ENCODE measurements at regions not wholly inside any gene's neighbourhood (a gene's known extent, or its start where the extent isn't known, plus 50 kb on each side); places are given as distances from the start of the nearest gene placed in this dataset.
"Not testable (repeated sequence)": the region's sequence is repeated elsewhere in the genome, so short reads cannot be mapped to it uniquely, and the experiment has no call there.

DNA sequence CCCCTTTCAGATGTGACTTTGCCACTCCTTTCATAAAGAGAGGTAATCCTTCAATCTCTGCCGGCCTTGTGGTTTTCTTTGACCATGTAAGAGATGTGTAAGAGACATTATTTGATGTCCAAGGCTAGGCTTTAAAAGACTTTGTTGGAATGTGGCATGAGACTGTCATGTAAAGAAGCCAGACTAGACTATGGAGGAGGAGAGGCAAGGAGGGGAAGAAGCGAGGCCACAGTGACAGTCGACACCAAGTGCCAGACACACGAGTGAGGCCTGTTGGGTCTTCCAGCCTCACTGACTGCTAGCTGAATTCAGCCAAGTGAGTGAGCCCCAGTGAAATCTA, 1013.3 kb downstream of the MAT2B start:
- no peak for DNase-seq (ENCODE audit: low read depth in 4 of 4, low spot score in 3 of 4)

DNA sequence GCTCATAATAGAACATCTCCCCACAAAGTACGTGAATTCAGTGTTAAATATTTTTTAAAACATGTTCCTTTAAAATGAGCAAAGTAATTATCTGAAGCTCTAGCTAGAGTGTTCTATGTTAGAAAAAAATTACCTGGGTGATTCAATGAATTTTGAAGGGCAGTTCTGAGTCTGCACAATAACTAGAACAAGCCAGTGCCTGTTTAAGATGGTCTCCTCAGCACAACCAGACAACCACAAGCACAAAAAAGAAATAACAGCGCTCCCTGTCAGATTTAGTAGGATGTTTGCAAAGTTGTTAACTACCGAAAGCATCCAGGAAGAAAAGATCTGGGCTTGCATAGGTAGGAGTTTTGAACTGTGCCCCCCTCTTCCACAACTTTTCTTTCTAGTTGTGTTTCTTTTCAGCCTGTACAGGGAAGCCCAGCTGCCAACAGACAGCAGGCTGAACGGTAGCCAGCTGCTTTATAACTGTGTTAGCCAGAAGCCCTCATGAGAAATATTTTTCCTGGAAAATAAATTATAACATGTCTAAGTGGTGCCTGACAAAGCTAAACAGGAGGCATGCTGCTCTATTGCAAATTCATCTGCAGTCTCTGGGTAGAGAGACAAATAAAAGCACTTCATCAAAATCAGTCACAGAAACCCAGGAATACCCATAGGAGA, 1026.9 kb downstream of the MAT2B start:
- peak in 1 of 4 donors; percentile 4 for DNase-seq (ENCODE audit: low read depth in 4 of 4, low spot score in 3 of 4)

DNA sequence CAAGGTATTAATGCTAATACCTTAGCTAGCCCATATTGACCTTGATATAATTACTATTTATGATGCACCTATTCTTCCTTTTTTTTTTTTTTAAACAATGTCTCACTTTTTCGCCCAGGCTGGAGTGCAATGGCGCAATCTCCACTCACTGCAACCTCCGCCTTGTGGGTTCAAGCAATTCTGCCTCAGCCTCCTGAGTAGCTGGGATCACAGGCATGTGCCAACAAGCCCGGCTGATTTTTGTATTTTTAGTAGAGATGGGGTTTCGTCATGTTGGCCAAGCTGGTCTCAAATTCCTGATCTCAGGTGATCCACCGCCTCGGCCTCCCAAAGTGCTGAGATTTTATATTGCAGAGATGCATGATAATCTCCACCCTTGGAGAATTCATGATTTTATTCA, 1028.0 kb downstream of the MAT2B start:
- DNase-seq (ENCODE audit: low read depth in 4 of 4, low spot score in 3 of 4) = not testable (repeated sequence)

DNA sequence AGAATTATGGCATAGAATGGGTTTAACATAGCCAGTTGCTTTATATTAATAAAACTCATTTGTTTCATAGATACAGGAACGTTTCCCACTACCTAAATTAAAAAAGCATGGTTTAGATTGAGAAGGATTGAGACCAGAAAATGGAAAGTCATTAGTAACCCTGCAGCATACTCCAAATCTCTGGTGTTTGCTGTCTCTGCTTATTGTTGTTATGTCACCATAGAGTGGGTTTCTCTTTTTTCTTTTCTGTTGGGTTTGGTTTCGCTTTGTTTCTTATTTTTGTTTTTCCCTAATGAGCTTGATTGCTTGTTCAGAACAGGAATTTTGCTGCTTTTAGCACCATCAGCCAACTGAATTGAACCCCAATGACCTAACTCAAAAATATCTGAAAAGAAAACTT, 1034.8 kb downstream of the MAT2B start:
- DNase-seq (ENCODE audit: low read depth in 4 of 4, low spot score in 3 of 4) = no peak

DNA sequence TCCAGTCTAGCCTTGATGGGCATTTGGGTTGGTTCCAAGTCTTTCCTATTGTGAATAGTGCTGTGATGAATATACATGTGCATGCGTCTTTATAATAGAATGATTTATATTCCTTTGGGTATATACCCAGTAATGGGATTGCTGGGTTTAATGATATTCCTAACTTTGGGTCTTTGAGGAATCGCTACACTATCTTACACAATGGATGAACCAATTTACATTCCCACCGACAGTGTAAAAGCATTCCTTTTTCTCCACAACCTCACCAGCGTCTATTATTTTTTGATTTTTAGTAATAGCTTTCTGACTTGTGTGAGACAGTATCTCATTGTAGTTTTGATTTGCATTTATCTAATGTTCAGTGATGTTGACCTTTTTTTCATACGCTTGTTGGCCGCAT, 1040.1 kb downstream of the MAT2B start:
- DNase-seq (ENCODE audit: low read depth in 4 of 4, low spot score in 3 of 4) = no peak

DNA sequence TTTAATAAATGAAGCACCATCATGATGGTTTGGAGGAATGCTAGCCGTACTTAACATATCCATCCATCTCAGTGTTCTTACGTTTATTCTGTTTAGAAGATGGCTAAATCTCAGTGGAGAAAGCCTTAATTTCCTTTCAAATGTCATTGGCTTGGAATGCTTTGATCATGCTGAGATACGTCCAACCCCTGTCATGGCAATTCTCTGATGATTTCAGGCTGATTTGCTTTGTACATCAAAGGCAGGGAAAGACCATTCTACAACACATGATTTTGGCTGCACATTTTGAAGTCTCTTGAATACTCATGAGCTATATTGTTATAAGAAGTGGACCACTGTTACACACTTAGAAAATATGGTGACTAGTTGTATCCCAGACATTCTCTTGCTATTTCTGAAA, 1048.4 kb downstream of the MAT2B start:
- DNase-seq (ENCODE audit: low read depth in 4 of 4, low spot score in 3 of 4) = no peak

DNA sequence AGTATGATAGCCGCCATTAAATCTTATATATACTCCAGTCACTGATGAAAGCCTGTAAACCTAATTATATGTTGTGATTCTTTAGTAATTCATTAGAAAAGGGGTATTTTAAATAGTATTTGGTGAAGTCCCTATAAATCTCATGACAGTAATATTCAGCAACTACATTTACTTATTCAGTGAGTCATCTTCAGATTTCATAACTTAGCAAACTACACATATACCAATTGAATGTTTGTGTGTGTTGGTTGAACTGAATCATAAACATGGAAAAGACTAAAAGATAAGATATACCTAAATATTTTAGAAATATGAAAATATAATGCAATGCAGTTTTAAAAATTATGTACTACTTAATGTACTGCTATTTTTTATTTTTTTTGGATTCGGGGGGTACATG, 1050.4 kb downstream of the MAT2B start:
- DNase-seq (ENCODE audit: low read depth in 4 of 4, low spot score in 3 of 4) = no peak

DNA sequence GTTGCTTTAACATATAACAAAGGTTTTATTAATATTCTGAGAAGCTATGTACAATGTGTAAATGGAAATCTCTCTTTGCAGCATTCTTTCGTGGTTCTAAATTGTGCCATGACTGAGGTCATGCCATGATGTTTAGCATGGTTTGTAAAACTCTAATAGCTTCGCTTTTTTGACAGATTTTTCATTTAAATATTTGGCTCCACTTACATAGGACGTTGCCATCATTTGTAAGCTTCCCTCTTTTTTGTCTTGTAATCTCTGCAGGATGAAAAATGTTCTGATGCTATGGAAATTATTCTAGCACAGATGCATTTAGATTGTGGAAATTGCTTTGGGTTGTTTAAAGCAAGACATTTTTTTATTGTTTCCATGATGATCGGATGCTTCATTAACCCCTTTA, 1054.8 kb downstream of the MAT2B start:
- no peak for DNase-seq (ENCODE audit: low read depth in 4 of 4, low spot score in 3 of 4)

DNA sequence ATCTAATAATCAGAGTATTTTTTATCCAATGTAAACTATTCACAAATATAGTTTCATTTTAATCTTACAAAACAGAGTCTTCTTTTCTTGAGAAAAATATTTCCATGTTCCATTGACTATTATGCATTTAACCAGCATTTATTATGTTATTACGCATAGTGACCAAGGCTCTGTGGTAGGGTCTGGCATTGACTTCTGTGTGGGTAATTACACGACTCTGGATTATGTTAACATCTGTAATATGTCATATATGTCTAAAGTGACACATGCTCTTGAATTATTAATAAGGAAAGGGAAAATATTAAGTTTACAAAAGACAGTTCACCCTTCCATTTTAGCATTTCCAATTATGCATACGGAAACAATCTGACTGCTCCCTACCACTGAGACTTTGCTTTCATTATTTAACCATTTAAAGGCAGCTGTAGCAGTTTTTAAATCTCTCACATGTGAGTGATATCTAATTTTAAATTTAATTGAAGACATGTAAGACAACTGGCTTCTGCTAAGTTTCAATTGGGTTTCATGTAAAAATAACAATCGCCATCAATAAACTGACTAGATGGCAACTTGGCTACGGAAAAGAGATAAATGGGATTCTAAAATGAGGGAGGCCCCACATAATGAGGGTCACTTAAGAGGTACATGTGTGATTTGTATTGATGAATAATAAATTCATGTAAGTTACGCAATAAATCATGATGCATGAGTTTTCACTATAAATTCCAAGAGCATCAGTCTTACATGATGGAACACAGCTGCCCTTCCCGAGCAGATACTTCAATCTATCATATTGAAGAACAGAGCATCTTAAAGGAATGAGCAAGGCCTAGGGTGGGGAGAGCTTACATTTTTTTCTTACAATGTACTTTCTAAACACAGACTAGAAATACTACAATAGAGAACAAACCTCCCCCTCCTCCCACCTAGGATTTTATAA, 1056.8 kb downstream of the MAT2B start:
- DNase-seq (ENCODE audit: low read depth in 4 of 4, low spot score in 3 of 4) = no peak

DNA sequence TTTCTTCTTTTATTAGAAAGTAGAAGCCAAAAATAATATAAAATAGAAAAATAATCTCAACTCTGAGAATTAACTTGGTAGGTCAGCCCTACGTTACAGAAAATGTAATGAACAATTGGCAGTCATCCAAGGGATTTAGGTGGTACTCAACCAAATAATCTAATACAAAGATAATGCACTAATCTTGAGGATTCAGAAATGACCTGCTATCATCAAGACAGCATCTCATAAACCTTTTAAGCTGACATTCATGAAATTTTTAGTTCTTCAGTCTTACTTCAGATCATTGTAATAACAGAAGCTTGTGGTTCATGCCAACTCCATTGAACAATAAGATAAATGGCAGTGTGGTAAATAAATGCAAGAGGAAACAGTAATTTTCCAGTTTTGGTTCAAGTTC, 1058.0 kb downstream of the MAT2B start:
- no peak for DNase-seq (ENCODE audit: low read depth in 4 of 4, low spot score in 3 of 4)

DNA sequence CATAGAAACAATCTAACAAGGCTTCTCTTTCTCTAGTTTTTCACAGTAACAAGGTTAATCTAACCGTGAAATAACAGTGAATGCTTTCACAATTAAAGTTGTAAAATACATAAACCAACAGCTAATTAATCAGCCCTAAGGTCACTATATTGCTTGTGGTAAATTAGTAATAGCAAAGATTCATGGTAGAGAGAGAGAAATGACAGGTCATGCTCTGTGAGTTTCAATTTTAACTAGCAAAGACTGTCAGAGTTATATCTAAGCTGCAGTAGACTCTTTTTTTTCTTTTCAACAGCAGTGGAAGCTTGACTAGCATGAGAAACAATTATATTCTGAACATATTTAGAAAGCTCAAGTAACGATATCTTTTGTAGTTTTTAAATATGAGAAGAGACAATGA, 1068.0 kb downstream of the MAT2B start:
- DNase-seq (ENCODE audit: low read depth in 4 of 4, low spot score in 3 of 4) = peak in 1 of 4 donors; percentile 17

DNA sequence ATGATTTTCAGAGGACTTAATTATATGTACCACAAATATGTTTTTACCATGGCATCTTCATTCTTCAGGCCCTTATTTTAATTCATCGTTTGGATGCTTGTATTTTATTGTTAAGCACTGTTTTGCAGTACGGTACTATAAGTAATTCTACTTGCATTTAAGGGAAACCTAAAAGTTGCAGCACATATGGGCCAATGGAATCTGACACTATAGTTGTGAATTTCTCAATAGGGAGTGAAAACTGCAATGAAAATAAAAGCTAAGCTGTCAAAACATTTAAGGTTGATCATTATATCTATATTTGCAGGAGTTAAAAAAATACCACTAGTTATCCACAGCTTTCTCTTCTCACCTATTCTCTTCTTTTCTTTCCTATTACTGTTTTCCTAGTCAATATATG, 1071.8 kb downstream of the MAT2B start:
- no peak for DNase-seq (ENCODE audit: low read depth in 4 of 4, low spot score in 3 of 4)

DNA sequence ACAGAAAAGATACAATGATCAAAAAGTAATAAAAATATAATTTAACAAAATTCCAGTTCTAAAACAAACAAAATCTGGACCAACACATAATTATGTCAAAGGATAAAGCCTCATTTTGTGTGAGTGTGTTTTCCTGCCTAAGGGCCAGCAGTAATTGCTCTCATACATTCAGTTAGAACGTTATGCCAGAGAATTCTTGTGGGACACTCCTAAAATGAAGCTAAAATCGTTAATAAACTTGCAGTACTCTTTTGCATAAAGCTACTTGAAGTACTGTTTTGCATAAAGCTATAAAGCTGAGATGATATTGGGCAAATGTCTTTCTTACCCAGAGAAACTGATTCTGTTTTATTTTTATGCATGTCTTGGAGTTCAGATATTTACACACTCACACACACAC, 1072.3 kb downstream of the MAT2B start:
- no peak for DNase-seq (ENCODE audit: low read depth in 4 of 4, low spot score in 3 of 4)

DNA sequence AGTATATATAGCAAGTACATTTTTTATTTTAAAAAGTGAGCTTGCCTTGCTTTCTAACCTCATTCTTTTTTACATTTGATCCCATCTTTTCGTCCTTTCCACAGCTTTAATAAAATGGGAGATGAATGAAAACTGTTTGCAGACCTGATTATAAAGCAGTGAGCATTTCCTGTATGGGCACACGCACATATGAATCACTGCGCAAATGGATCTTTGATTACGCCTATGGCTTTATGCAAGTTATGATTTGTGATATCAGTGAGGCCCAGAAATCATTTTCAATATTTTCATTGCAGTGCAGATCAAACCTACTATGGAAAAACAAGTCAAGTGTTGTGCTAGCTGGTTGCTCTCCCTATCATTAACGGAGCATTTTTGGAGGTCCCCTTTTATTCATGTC, 1073.0 kb downstream of the MAT2B start:
- no peak for DNase-seq (ENCODE audit: low read depth in 4 of 4, low spot score in 3 of 4)

DNA sequence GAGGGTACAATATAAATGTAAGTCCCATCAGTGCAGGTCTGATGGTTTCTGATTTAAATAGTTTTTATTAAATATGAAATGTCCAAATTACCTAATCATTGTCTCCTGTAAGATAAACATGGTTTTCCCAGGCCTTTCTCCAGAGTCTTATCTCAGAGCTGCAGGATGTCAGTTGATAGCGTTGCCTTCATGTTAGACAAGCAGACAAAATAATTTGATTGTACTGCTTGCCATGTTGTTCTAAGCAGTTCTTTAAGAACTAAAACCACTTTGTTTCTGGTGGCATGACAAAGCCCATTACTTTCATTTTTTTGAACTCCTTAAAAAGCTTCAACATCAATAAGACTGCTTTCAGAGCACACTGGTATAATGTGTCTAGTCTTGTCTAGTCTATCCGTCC, 1073.5 kb downstream of the MAT2B start:
- DNase-seq (ENCODE audit: low read depth in 4 of 4, low spot score in 3 of 4) = no peak

DNA sequence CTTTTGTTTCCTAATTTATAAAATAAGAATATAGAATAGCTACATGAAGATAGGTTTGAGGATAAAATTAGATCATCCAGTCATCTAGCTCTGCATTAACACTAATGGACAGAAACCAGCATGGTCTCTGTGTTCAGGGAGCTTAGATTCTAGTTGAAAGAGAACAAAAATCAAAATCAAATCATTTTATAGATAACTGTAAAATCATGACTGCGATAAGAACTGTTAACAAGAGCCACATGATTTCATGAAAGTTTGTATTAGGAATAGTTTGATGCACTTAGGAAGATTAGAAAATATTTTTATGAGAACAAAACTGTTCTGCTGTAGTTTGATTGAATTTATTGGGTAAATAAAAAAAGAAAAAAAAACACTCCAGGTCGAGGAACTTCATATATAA, 1074.7 kb downstream of the MAT2B start:
- no peak for DNase-seq (ENCODE audit: low read depth in 4 of 4, low spot score in 3 of 4)

DNA sequence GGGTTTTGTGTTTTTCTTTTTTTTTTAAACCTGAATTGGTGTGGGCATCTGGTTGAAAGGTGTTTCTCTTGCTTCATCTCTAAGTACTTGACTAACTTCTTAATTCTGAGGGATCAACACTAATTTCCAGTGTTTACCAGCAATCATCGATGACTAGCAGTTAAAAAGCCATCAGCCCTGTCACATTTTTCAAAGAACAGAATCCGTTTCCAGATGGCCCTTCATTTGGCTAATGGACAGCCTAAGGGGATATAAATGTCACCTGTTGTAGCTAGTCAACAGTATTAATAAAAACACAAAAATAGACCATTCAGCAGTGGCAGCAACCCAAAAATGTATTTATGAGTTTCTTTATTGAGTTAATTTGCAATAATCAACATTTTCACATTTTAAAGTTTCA, 1076.5 kb downstream of the MAT2B start:
- no peak for DNase-seq (ENCODE audit: low read depth in 4 of 4, low spot score in 3 of 4)

DNA sequence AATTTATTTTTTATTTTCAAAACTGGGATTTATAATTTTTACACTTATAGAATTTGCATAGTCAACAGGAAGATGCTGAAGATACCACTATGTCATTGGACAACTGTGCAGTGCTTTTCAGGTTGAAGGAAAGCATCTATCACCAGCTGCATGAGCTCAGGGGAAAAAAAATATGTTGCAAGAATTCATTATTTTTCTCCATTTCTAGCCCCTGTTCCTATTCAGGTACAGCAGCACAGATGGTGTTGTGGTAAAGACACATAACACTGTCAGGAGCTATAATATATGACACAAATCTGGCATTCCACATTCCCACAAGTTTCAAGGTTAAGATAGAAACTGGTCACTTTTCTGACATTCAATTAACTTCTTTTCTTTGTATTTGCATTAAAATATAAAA, 1088.6 kb downstream of the MAT2B start:
- no peak for DNase-seq (ENCODE audit: low read depth in 4 of 4, low spot score in 3 of 4)

DNA sequence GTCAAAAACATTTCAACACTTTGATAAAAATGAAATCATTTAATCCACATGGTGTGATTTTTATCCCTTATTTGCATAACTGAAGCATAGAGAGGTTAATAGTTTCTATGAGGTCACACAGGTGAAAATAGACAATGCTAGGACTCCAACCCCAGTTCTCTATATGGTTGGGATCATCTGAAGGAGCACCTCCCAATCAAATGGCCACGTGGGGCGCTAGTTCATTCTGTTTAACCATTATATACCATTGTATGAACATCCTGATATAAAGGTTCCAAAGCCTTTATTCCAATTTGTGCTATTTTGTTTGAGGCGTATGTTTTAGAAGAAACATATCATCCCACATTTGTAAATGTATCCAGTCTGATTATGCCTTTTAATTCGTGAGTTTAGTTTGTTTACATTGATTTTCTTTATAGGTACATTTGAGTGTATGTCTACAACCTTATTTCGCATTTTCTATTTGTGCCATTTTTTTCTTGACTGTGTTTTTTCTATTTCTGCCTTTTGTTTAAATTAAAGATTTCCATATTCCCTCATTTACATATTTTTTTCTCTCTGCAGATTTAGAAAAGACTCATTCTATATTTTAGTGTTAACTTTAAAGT, 1092.0 kb downstream of the MAT2B start:
- no peak for DNase-seq (ENCODE audit: low read depth in 4 of 4, low spot score in 3 of 4)

DNA sequence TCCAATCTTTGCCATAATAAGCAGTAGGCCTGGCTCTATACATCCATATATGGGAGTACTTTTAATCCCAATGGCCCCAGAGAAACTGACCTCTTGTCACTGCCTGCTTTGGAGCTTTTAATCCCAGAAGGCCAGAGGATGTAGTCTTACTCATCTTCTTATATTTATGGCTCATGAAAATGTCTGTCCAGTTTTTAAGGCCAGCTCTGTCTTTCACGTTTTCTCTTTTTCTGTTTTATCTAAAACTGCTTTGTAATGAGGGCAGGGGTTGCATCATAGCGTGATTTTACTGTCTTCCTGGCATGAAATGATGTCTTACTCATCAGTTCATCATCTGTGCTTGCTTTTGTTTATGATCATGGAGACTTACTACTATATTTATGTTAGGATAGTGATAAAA, 1094.9 kb downstream of the MAT2B start:
- no peak for DNase-seq (ENCODE audit: low read depth in 4 of 4, low spot score in 3 of 4)

DNA sequence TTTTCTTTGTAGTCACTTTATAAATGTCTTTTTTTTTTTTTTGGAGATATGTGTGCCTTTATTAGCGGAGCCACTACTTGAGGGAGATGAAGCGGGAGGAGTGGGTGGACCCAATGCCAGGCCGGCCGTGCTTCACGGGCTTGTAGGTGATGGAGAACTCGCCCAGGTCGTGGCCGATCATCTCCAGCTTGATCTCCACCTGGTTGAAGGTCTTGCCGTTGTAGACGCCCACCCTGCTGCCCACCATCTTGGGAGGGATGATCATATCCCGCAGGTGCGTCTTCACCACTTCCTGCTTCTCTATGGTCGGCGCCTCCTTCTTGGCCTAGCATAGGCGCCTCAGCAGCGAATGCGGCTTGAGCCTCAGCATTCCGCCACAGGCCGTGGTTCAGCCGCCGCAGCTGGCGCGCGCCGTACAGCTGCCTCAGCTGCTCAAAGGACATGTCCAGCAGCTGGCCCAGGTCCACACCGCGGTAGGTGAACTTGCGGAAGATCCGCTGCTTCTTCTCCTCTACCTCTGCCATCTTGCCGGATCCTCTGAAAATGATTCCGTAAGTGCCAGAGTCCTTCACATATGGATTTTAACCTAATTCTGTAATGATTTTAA, 1095.6 kb downstream of the MAT2B start:
- no peak for DNase-seq (ENCODE audit: low read depth in 4 of 4, low spot score in 3 of 4)
